ENCODE measurements at regions not wholly inside any gene's neighbourhood (a gene's known extent, or its start where the extent isn't known, plus 50 kb on each side); places are given as distances from the start of the nearest gene placed in this dataset.

DNA sequence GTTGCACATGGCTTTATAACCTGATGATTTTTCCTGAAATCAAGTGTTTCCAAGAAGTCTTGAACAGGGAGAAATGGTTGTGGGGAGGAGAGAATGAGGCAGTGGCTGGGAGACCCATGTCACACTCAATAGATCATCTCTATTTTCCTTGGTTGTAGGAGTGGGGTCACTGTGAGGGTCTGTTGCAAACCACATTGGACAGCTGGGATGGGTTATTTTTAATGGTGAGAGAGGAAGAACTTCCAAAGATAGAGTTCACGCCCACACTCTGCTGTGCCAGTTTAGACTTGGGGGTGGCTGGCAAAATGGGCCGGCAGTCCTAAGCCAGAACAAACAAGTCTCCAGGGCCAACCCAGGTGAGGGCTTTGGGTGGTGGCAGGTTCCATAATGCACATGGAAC, 196.2 kb upstream of the ADRA1D start:
- Histone ChIP-seq H3K4me3 (no peak overlapping the region), H3K4me1 (peaks cover 0 to 9% (median 0%) of the 10 kb centered on the region in 6 donors), H3K9me3 (no peaks in the 10 kb centered on the region), H3K27ac (no peak overlapping the region), H3K36me3 (no peaks in the 10 kb centered on the region), H3K27me3 (replicated peaks in 1 of 7) (peaks cover 0 to 10% (median 0%) of the 10 kb centered on the region in 7 donors)
- DNase-seq = no peak
- no peak for TF ChIP-seq POLR2AphosphoS5 (IDR thresholded peaks at IDR 0.05)
- TF ChIP-seq, protein P1, sequence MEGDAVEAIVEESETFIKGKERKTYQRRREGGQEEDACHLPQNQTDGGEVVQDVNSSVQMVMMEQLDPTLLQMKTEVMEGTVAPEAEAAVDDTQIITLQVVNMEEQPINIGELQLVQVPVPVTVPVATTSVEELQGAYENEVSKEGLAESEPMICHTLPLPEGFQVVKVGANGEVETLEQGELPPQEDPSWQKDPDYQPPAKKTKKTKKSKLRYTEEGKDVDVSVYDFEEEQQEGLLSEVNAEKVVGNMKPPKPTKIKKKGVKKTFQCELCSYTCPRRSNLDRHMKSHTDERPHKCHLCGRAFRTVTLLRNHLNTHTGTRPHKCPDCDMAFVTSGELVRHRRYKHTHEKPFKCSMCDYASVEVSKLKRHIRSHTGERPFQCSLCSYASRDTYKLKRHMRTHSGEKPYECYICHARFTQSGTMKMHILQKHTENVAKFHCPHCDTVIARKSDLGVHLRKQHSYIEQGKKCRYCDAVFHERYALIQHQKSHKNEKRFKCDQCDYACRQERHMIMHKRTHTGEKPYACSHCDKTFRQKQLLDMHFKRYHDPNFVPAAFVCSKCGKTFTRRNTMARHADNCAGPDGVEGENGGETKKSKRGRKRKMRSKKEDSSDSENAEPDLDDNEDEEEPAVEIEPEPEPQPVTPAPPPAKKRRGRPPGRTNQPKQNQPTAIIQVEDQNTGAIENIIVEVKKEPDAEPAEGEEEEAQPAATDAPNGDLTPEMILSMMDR (IDR thresholded peaks at IDR 0.05 in 8 of 11, conservative IDR thresholded peaks at IDR 0.05 in 3 of 11) = no peak
- no peak for TF ChIP-seq POLR2A (IDR thresholded peaks at IDR 0.05)
- intact Hi-C loops (cut with DNase I; ENCODE audit: low total_unique reads) = no loop called here
- 86 to 90% (median 88%) methylated on average over 2 of the region's 2 CpGs for WGBS, 5 donors

DNA sequence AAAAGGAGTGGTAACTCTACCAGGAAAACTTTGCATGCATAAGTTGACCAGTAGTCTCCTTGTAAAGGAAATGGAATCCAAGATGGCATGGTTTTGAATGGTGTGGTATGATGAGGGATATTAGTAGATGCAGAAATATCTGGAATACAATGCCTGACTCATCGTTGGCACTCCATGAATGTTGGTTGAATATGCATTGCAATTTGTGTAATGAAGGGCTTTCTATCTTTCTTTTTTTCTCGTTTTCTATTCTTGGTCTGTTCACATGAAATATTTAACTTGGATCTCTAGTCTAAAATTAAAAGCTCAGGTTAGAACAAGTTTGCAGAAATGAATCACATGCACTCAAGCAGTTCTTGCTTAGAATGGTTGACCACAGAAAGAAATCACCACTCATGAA, 195.3 kb upstream of the ADRA1D start:
- H3K27ac ChIP-seq = no peak overlapping the region
- H3K9me3 ChIP-seq = no peaks in the 10 kb centered on the region
- H3K4me1 ChIP-seq = no peaks in the 10 kb centered on the region
- H3K36me3 ChIP-seq = no peaks in the 10 kb centered on the region
- H3K4me3 ChIP-seq = no peak overlapping the region
- H3K27me3 ChIP-seq (replicated peaks in 1 of 7) = peaks cover 0 to 10% (median 0%) of the 10 kb centered on the region in 7 donors
- intact Hi-C loops (cut with DNase I; ENCODE audit: low total_unique reads) = no loop called here
- no peak for DNase-seq
- 70 to 90% (median 88%) methylated on average over 2 of the region's 2 CpGs for WGBS, 5 donors
- TF ChIP-seq, protein P1 (IDR thresholded peaks at IDR 0.05 in 8 of 11, conservative IDR thresholded peaks at IDR 0.05 in 3 of 11) = no peak
- TF ChIP-seq POLR2AphosphoS5 (IDR thresholded peaks at IDR 0.05) (no peak), POLR2A (IDR thresholded peaks at IDR 0.05) (no peak)

DNA sequence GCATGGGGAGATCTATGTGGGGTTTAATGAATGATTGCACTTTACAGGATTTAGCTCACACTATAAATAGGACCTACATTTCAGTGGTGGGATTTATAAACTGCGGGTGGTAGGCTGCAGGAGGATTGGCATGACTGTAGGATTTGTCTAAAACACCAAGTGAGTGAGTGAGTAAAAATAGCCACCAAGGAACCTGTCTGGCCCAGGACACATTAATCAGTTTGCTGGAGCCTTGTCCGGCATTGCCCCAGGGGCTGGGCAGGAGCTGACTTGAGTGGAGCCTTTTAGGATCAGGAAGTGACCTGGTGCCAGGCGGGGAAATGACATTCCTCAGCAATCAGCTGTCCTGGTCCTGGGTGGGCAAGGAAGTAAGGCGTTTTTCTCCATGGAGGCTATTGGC, 193.9 kb upstream of the ADRA1D start:
- Histone ChIP-seq H3K4me3 (no peak overlapping the region), H3K27ac (no peak overlapping the region), H3K9me3 (no peaks in the 10 kb centered on the region), H3K27me3 (replicated peaks in 1 of 7) (peaks cover 0 to 10% (median 0%) of the 10 kb centered on the region in 7 donors), H3K4me1 (no peaks in the 10 kb centered on the region), H3K36me3 (no peaks in the 10 kb centered on the region)
- DNase-seq = no peak
- WGBS, 5 donors = 65 to 87% (median 80%) methylated on average over 4 of the region's 4 CpGs
- intact Hi-C loops (cut with DNase I; ENCODE audit: low total_unique reads) = no loop called here
- TF ChIP-seq, protein P1 (IDR thresholded peaks at IDR 0.05 in 8 of 11, conservative IDR thresholded peaks at IDR 0.05 in 3 of 11) = no peak
- TF ChIP-seq POLR2A (IDR thresholded peaks at IDR 0.05) (no peak), POLR2AphosphoS5 (IDR thresholded peaks at IDR 0.05) (no peak)

DNA sequence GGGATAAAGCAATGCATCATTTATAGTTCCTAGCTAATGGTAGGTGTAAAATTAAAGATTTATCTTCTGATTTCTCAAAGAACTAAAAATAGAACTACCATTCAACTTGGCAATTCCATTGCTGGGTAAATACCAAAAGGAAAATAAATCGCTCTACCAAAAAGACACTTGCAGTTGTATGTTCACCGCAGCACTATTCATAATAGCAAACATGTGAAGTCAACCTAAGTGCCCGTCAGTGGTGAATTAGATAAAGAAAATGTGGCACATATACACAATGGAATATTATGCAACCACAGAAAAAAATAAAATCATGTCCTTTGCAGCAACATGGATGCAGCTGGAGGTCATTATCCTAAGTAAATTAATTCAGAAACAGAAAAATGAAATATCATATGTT, 192.8 kb upstream of the ADRA1D start:
- H3K27me3 ChIP-seq (replicated peaks in 1 of 7) = peaks cover 0 to 10% (median 0%) of the 10 kb centered on the region in 7 donors
- intact Hi-C loops (cut with DNase I; ENCODE audit: low total_unique reads) = no loop called here
- H3K4me3 ChIP-seq = no peak overlapping the region
- H3K4me1 ChIP-seq = no peaks in the 10 kb centered on the region
- DNase-seq = no peak
- H3K36me3 ChIP-seq = no peaks in the 10 kb centered on the region
- no peak for TF ChIP-seq POLR2A (IDR thresholded peaks at IDR 0.05)
- TF ChIP-seq, protein P1 (IDR thresholded peaks at IDR 0.05 in 8 of 11, conservative IDR thresholded peaks at IDR 0.05 in 3 of 11) = no peak
- no peak for TF ChIP-seq POLR2AphosphoS5 (IDR thresholded peaks at IDR 0.05)
- H3K9me3 ChIP-seq = no peaks in the 10 kb centered on the region
- H3K27ac ChIP-seq = no peak overlapping the region
- WGBS, 5 donors = 93 to 98% (median 95%) methylated on average over 3 of the region's 3 CpGs
